MCF 10A (cell line): ENCODE measurements at regions not wholly inside any gene's neighbourhood (a gene's known extent, or its start where the extent isn't known, plus 50 kb on each side); places are given as distances from the start of the nearest gene placed in this dataset.

Experiments
- BruUV-seq: library from RNA; stranded (reverse); fragments of 400-500 nt; replicated peaks from 2 replicates; lab custom pipeline; 2021; lab: Mats Ljungman, UMichigan
- CTCF ChIA-PET: fragments of 300-600 bp; sonication (Branson Sonifier 250); formaldehyde crosslinking; extraction: SDS; loops from one replicate; lab custom pipeline; 2021; ENCODE audit warnings: antibody characterized with exemption, inconsistent platforms; lab: Yijun Ruan, JAX
- POLR2A ChIA-PET: fragments of 300-600, 350-650 bp; sonication (Branson Sonifier 250); formaldehyde crosslinking; extraction: SDS; loops from one replicate; lab custom pipeline; 2020; ENCODE audit warnings: antibody characterized with exemption, inconsistent platforms; lab: Yijun Ruan, JAX
- DNase-seq: peaks from one replicate; pipeline ENCODE4 v3.0.0-alpha.2; 2018; ENCODE audit not compliant: unreplicated experiment
- H3K27ac Mint-ChIP-seq: one replicate; pipeline ENCODE4 v1.8.0; 2022; ENCODE audit warnings: mild to moderate bottlenecking, low read depth, mixed read lengths; ENCODE audit not compliant: unreplicated experiment
- H3K27me3 Mint-ChIP-seq: one replicate; pipeline ENCODE4 v1.8.0; 2022; ENCODE audit warnings: mixed read lengths; ENCODE audit not compliant: insufficient read depth, unreplicated experiment
- H3K36me3 Mint-ChIP-seq: one replicate; pipeline ENCODE4 v1.8.0; 2022; ENCODE audit warnings: mild to moderate bottlenecking, moderate library complexity, mixed read lengths; ENCODE audit not compliant: insufficient read depth, unreplicated experiment
- H3K4me1 Mint-ChIP-seq: one replicate; pipeline ENCODE4 v1.8.0; 2022; ENCODE audit warnings: mixed read lengths; ENCODE audit not compliant: insufficient read depth, unreplicated experiment
- H3K4me3 Mint-ChIP-seq: one replicate; pipeline ENCODE4 v1.8.0; 2022; ENCODE audit warnings: mild to moderate bottlenecking, moderate library complexity, mixed read lengths; ENCODE audit not compliant: unreplicated experiment
- H3K9me3 Mint-ChIP-seq: one replicate; pipeline ENCODE4 v1.8.0; 2022; ENCODE audit warnings: mixed read lengths; ENCODE audit not compliant: unreplicated experiment
- CTCF ChIP-seq: fragments of 200-600 bp; IDR thresholded peaks from one replicate; pipeline ENCODE4 v1.8.0; 2022; ENCODE audit warnings: antibody characterized with exemption, mild to moderate bottlenecking; ENCODE audit not compliant: unreplicated experiment
- intact Hi-C: fragments of 100-400 bp; cut with micrococcal nuclease; formaldehyde crosslinking; loops from 2 replicates; pipeline ENCODE4 v1.14.1; 2022

- Mint-ChIP-seq H3K9me3 (no peaks in the 10 kb centered on the region), H3K36me3 (no peaks in the 10 kb centered on the region), H3K27me3 (peaks cover 28% of the 10 kb centered on the region), H3K4me1 (no peaks in the 10 kb centered on the region), H3K4me3 (no peak overlapping the region), H3K27ac (no peak overlapping the region)
- DNase-seq = no peak
- no TSS peak for BruUV-seq
- TF ChIP-seq CTCF = no peak
- ChIA-PET CTCF (interaction anchor here (0.6 kb wide), 1 partner anchor 654 kb away, joined by 3 read pairs; no protein-coding TSS in a partner anchor), POLR2A (no interaction called here)
- intact Hi-C loops = no loop called here
Measured at GRCh38 chr2:120809151-120809550, 73.5 kb downstream of the GLI2 start.

GRCh38 chr2:120809609-120810440 lies 74.2 kb downstream of the GLI2 start:
- ChIA-PET POLR2A (no interaction called here), CTCF (interaction anchor here (0.6 kb wide), 2 partner anchors 101 to 654 kb away, joined by 3 to 4 read pairs; no protein-coding TSS in a partner anchor)
- TF ChIP-seq CTCF = no peak
- no peaks in the 10 kb centered on the region for H3K36me3 Mint-ChIP-seq
- no peak overlapping the region for H3K27ac Mint-ChIP-seq
- no peaks in the 10 kb centered on the region for H3K9me3 Mint-ChIP-seq
- no peak for DNase-seq
- no peak overlapping the region for H3K4me3 Mint-ChIP-seq
- peaks cover 33% of the 10 kb centered on the region for H3K27me3 Mint-ChIP-seq
- no peaks in the 10 kb centered on the region for H3K4me1 Mint-ChIP-seq
- intact Hi-C loops = no loop called here
- no TSS peak for BruUV-seq

GRCh38 chr2:120810639-120811038 lies 75.0 kb downstream of the GLI2 start:
- Mint-ChIP-seq H3K36me3 (no peaks in the 10 kb centered on the region), H3K4me3 (no peak overlapping the region), H3K27me3 (peaks cover 33% of the 10 kb centered on the region), H3K4me1 (no peaks in the 10 kb centered on the region), H3K9me3 (no peaks in the 10 kb centered on the region), H3K27ac (no peak overlapping the region)
- DNase-seq = no peak
- BruUV-seq = no TSS peak
- ChIA-PET POLR2A (no interaction called here), CTCF (interaction anchor here (0.7 kb wide), 1 partner anchor 9 kb away, joined by 3 read pairs; no protein-coding TSS in a partner anchor)
- intact Hi-C loops = no loop called here
- TF ChIP-seq CTCF = no peak

- no peak for DNase-seq
- H3K36me3 Mint-ChIP-seq = no peaks in the 10 kb centered on the region
- intact Hi-C loops = loop anchor here (1.0 kb wide), 1 partner anchor 15 kb away; no protein-coding TSS in a partner anchor
- H3K9me3 Mint-ChIP-seq = no peaks in the 10 kb centered on the region
- POLR2A ChIA-PET = no interaction called here
- CTCF ChIA-PET = no interaction called here
- BruUV-seq = no TSS peak
- no peak for TF ChIP-seq CTCF
- H3K4me3 Mint-ChIP-seq = no peak overlapping the region
- peaks cover 33% of the 10 kb centered on the region for H3K27me3 Mint-ChIP-seq
- no peak overlapping the region for H3K27ac Mint-ChIP-seq
- H3K4me1 Mint-ChIP-seq = no peaks in the 10 kb centered on the region
Measured at GRCh38 chr2:120812866-120813265, 77.2 kb downstream of the GLI2 start.
